Activated CD8-positive, alpha-beta T cell treated with anti-CD3 and anti-CD28 coated beads for 36 hours (primary cell): ENCODE measurements at regions not wholly inside any gene's neighbourhood (a gene's known extent, or its start where the extent isn't known, plus 50 kb on each side); places are given as distances from the start of the nearest gene placed in this dataset.

ENCODE experiments used
- ATAC-seq: fragments of 200-7000 bp; cut with Tn5 transposase; one replicate; pipeline ENCODE4 v1.10.0; 2021; ENCODE audit warnings: mild to moderate bottlenecking, moderate library complexity
- CTCF ChIA-PET: fragments of 350-600 bp; sonication (Branson Sonifier 250); formaldehyde crosslinking; loops from one replicate; lab custom pipeline; 2021; ENCODE audit warnings: antibody characterized with exemption; lab: Charles Lee
- POLR2A ChIA-PET: fragments of 350-600 bp; sonication (Branson Sonifier 250); formaldehyde crosslinking; loops from one replicate; lab custom pipeline; 2021; ENCODE audit warnings: antibody characterized with exemption; lab: Charles Lee
- DNase-seq: peaks from one replicate; pipeline ENCODE4 v3.0.0-alpha.2; 2020
- H3K27ac Mint-ChIP-seq: one replicate; pipeline ENCODE4 v1.8.0; 2021; ENCODE audit warnings: mild to moderate bottlenecking, mixed read lengths
- H3K27me3 Mint-ChIP-seq: one replicate; pipeline ENCODE4 v1.8.0; 2021; ENCODE audit warnings: mixed read lengths
- H3K36me3 Mint-ChIP-seq: one replicate; pipeline ENCODE4 v1.8.0; 2021; ENCODE audit warnings: low read depth, mixed read lengths
- H3K4me1 Mint-ChIP-seq: one replicate; pipeline ENCODE4 v1.8.0; 2021; ENCODE audit warnings: low read depth, mixed read lengths
- H3K4me3 Mint-ChIP-seq: one replicate; pipeline ENCODE4 v1.8.0; 2021; ENCODE audit warnings: mild to moderate bottlenecking, moderate library complexity, mixed read lengths
- H3K9me3 Mint-ChIP-seq: one replicate; pipeline ENCODE4 v1.8.0; 2021; ENCODE audit warnings: mixed read lengths
- intact Hi-C: fragments of 100-400 bp; cut with micrococcal nuclease; formaldehyde crosslinking; loops from one replicate; pipeline ENCODE4 v1.10.0; 2022
- TF ChIP-seq, protein P1 (sequence below): fragments of 200-600 bp; IDR thresholded peaks from one replicate; pipeline ENCODE4 v1.8.0; 2022; ENCODE audit warnings: antibody characterized with exemption, mild to moderate bottlenecking

DNA sequence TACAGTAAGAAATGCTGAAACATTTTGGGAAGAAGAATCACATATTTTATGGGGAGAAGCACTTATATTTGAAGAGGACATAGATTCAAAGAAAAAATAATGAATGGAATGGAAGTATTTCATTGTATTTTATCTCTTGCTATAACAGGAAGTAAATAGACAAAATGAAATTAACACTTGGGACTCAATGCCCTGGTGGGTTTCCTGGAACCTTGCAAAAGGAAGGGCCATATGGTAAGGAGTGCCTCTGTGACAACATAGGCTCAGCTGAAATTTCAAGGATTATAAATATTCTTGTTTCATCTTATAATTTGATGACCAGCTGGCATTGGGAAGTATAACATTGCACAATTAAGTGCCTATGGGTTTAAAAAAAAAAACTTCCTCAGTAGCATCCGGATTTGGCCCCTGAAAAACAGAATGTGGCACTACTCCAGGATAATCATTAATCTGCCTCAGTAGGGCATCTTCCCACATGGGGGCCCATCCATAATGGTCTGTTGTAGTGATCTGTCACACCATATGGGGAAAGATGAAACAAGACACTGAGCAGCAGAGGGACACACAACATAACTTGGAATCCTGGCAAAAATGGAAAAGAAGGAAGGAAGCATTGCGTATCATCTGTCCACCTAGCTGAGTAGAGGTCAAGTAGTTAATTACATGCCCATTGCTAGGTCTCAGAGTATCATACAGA lies 321.6 kb downstream of the NDFIP2 start:
- DNase-seq (no peak), ATAC-seq (no peak)
- ChIA-PET CTCF (no interaction called here), POLR2A (interaction anchor here (0.5 kb wide), 1 partner anchor 485 kb away, joined by 3 read pairs; no protein-coding TSS in a partner anchor)
- no peak overlapping the region for H3K4me3 Mint-ChIP-seq
- no peaks in the 10 kb centered on the region for H3K9me3 Mint-ChIP-seq
- no peaks in the 10 kb centered on the region for H3K27me3 Mint-ChIP-seq
- no peak overlapping the region for H3K27ac Mint-ChIP-seq
- no peaks in the 10 kb centered on the region for H3K4me1 Mint-ChIP-seq
- H3K36me3 Mint-ChIP-seq, result no peaks in the 10 kb centered on the region
- intact Hi-C loops, result no loop called here
- TF ChIP-seq, protein P1, sequence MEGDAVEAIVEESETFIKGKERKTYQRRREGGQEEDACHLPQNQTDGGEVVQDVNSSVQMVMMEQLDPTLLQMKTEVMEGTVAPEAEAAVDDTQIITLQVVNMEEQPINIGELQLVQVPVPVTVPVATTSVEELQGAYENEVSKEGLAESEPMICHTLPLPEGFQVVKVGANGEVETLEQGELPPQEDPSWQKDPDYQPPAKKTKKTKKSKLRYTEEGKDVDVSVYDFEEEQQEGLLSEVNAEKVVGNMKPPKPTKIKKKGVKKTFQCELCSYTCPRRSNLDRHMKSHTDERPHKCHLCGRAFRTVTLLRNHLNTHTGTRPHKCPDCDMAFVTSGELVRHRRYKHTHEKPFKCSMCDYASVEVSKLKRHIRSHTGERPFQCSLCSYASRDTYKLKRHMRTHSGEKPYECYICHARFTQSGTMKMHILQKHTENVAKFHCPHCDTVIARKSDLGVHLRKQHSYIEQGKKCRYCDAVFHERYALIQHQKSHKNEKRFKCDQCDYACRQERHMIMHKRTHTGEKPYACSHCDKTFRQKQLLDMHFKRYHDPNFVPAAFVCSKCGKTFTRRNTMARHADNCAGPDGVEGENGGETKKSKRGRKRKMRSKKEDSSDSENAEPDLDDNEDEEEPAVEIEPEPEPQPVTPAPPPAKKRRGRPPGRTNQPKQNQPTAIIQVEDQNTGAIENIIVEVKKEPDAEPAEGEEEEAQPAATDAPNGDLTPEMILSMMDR, result no peak

DNA sequence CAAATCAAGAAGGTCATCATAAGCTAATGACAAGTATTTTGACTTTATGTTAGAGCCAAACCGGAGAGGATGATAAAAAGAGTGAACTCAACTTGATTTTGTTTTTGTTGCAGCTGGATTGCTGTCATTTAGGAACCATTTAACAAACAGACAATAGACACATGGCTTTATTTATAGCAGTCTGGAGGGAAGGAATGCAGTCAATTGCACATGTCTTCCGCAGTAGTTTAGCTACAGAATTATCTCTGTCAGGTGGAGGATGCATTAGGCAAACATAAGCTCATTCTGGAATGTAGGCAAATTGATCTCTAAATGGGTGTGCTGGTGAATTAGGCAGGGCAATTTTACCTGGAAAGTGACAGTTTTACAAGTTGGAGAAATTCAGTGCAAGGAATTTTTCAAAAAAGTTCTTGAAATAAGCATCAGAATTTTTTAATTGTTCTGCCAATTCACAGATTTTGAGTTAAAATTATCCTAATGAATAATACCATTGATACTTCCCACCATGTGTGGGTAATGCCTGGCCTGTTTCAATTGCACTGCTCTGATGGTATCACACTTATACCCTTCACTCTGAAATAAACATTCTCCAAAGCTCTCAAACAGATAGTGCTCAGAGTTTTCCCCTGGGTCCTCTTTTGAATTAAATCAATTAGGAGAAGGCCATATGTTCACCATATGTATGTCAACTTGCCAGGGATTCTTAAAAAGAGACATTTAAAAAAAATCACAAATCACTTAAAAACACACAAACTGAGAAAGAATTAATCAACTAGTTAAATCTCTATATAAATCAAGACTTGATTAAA lies 318.3 kb downstream of the NDFIP2 start:
- intact Hi-C loops, result no loop called here
- TF ChIP-seq, protein P1, result no peak
- Mint-ChIP-seq H3K4me1 (no peaks in the 10 kb centered on the region), H3K36me3 (no peaks in the 10 kb centered on the region), H3K9me3 (no peaks in the 10 kb centered on the region), H3K4me3 (no peak overlapping the region), H3K27ac (no peak overlapping the region), H3K27me3 (no peaks in the 10 kb centered on the region)
- ChIA-PET POLR2A (no interaction called here), CTCF (no interaction called here)
- DNase-seq, result no peak
- no peak for ATAC-seq

DNA sequence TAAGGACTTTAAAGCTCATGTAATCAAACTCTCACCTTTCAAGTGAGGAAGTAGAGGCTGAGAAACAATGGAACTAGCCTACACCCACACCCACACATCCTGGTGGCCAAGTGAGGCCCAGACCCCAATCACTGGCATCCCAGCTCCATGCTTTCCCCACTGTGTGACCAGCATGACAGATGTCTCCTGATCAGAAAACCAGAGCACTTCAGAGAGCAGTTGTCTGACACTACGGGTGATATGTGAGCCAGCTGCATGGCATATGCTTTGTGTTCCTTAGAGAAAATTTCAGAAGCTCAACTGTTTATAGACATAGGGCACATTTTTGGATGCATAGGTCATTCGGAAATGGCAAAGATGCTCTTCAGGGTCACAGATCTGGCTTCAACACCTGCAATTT lies 315.2 kb downstream of the NDFIP2 start:
- TF ChIP-seq, protein P1, result no peak
- no peak for ATAC-seq

DNA sequence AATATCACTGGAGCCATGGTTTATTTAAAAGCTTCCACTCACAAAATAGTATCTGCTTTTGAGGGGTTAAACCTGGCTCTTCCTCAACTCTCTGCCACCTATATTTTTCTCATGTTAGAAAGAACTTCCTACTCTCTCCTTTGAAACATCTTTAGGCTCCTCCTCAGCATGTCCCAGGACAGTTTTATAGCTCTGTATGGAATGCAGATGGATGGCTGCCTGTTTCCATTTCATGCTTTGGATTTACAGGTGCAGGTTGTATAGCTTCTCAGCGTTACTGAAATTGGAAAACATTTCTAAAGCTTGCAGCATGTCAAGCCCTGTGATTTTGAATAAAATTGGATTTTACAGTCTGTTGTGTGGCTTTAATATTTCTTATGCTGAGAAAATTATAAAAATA lies 314.0 kb downstream of the NDFIP2 start:
- H3K9me3 Mint-ChIP-seq, result no peaks in the 10 kb centered on the region
- CTCF ChIA-PET, result interaction anchor here (1.0 kb wide), 1 partner anchor 76 kb away, joined by 3 read pairs; no protein-coding TSS in a partner anchor
- POLR2A ChIA-PET, result no interaction called here
- TF ChIP-seq, protein P1, result no peak
- H3K27ac Mint-ChIP-seq, result no peak overlapping the region
- H3K4me1 Mint-ChIP-seq, result no peaks in the 10 kb centered on the region
- ATAC-seq (no peak), DNase-seq (no peak)
- no peaks in the 10 kb centered on the region for H3K36me3 Mint-ChIP-seq
- H3K27me3 Mint-ChIP-seq, result no peaks in the 10 kb centered on the region
- intact Hi-C loops, result no loop called here
- H3K4me3 Mint-ChIP-seq, result no peak overlapping the region

More for the DNA sequence above, 315.2 kb downstream of the NDFIP2 start:
- Mint-ChIP-seq H3K36me3 (no peaks in the 10 kb centered on the region), H3K27ac (no peak overlapping the region), H3K4me1 (no peaks in the 10 kb centered on the region), H3K9me3 (no peaks in the 10 kb centered on the region), H3K27me3 (no peaks in the 10 kb centered on the region), H3K4me3 (no peak overlapping the region)
- intact Hi-C loops, result no loop called here
- POLR2A ChIA-PET, result no interaction called here
- CTCF ChIA-PET, result no interaction called here
- no peak for DNase-seq

DNA sequence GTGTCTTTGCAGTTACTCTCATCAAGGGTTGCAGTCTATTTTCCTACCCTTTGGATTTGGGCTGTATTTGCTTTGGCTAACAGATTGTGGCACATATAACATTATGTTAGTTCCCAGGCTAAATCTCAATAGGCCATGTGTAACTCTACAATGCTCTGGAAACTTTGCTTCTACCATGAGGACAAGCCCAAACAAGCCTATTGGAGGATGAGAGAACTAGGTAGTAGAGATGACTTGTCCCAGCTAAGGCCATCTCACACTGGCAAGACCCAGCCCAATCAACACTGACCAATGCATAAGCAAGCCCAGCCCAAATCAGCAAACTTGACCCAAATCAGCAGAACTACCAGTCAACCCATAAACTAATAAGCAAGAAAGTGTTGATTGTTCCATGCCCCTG lies 311.8 kb downstream of the NDFIP2 start:
- DNase-seq (no peak), ATAC-seq (no peak)
- ChIA-PET POLR2A (no interaction called here), CTCF (interaction anchor here (1.4 kb wide), 1 partner anchor 11 kb away, joined by 3 read pairs; no protein-coding TSS in a partner anchor)
- Mint-ChIP-seq H3K9me3 (no peaks in the 10 kb centered on the region), H3K4me1 (no peaks in the 10 kb centered on the region), H3K4me3 (no peak overlapping the region), H3K36me3 (no peaks in the 10 kb centered on the region), H3K27ac (no peak overlapping the region), H3K27me3 (no peaks in the 10 kb centered on the region)
- intact Hi-C loops, result no loop called here
- TF ChIP-seq, protein P1, result no peak
